HEK293T (cell line): ENCODE measurements at regions not wholly inside any gene's neighbourhood (a gene's known extent, or its start where the extent isn't known, plus 50 kb on each side); places are given as distances from the start of the nearest gene placed in this dataset.

Experiments used
- CTCF ChIA-PET: fragments of 350-600 bp; formaldehyde crosslinking; extraction: SDS; loops from one replicate; lab custom pipeline; 2021; ENCODE audit warnings: antibody characterized with exemption, inconsistent platforms; lab: Yijun Ruan, JAX
- POLR2A ChIA-PET: fragments of 350-600 bp; formaldehyde crosslinking; extraction: SDS; loops from one replicate; lab custom pipeline; 2020; ENCODE audit warnings: antibody characterized with exemption, inconsistent platforms; lab: Yijun Ruan, JAX
- DNase-seq: peaks from one replicate; pipeline ENCODE4 v3.0.0; 2012; ENCODE audit warnings: mixed read lengths; ENCODE audit errors: extremely low spot score
- ARNT ChIP-seq: fragments of 450-650 bp; IDR thresholded peaks from 2 replicates; pipeline ENCODE4 v1.6.1; 2017; ENCODE audit warnings: mild to moderate bottlenecking
- BHLHE40 ChIP-seq: fragments of 450-650 bp; IDR thresholded peaks from 2 replicates; pipeline ENCODE4 v1.6.1; 2016; ENCODE audit warnings: mild to moderate bottlenecking, moderate library complexity, borderline replicate concordance
- CTBP1 ChIP-seq: fragments of 450-650 bp; IDR thresholded peaks from 2 replicates; pipeline ENCODE4 v1.6.1; 2016; ENCODE audit warnings: borderline replicate concordance
- ELF4 ChIP-seq: fragments of 450-650 bp; IDR thresholded peaks from 2 replicates; pipeline ENCODE4 v1.6.1; 2017; ENCODE audit warnings: antibody characterized with exemption
- FOXA1 ChIP-seq: fragments of 450-650 bp; IDR thresholded peaks from 2 replicates; pipeline ENCODE4 v1.6.1; 2016; ENCODE audit warnings: mild to moderate bottlenecking
- FOXK2 ChIP-seq: fragments of 450-650 bp; IDR thresholded peaks from 2 replicates; pipeline ENCODE4 v1.6.1; 2016; ENCODE audit warnings: mild to moderate bottlenecking
- FOXM1 ChIP-seq: fragments of 450-650 bp; IDR thresholded peaks from 2 replicates; pipeline ENCODE4 v1.6.1; 2017; ENCODE audit warnings: mild to moderate bottlenecking, borderline replicate concordance
- HDGF ChIP-seq: fragments of 450-650 bp; IDR thresholded peaks from 2 replicates; pipeline ENCODE4 v1.6.1; 2017; ENCODE audit warnings: antibody characterized with exemption, borderline replicate concordance
- L3MBTL2 ChIP-seq: fragments of 450-650 bp; conservative IDR thresholded peaks from 2 replicates; pipeline ENCODE4 v1.6.1; 2016; ENCODE audit warnings: mild to moderate bottlenecking
- LEF1 ChIP-seq: fragments of 450-650 bp; IDR thresholded peaks from 2 replicates; pipeline ENCODE4 v1.6.1; 2017; ENCODE audit warnings: mild to moderate bottlenecking, borderline replicate concordance
- NFRKB ChIP-seq: fragments of 450-650 bp; IDR thresholded peaks from 2 replicates; pipeline ENCODE4 v1.6.1; 2016; ENCODE audit warnings: mild to moderate bottlenecking, moderate library complexity
- SP1 ChIP-seq: fragments of 450-650 bp; IDR thresholded peaks from 2 replicates; pipeline ENCODE4 v1.6.1; 2017
- SUZ12 ChIP-seq: fragments of 450-650 bp; IDR thresholded peaks from 2 replicates; pipeline ENCODE4 v1.6.1; 2016; ENCODE audit warnings: mild to moderate bottlenecking
- TARDBP ChIP-seq: fragments of 450-650 bp; IDR thresholded peaks from 2 replicates; pipeline ENCODE4 v1.6.1; 2016
- ZNF384 ChIP-seq: fragments of 450-650 bp; IDR thresholded peaks from 2 replicates; pipeline ENCODE4 v1.6.1; 2016
- TF ChIP-seq, protein P1 (sequence below): fragments of 450-650 bp; IDR thresholded peaks from 2 replicates; pipeline ENCODE4 v1.6.1; 2016

GRCh38 chr5:100322483-100322882 lies 212.7 kb upstream of the FAM174A start:
- POLR2A ChIA-PET = no interaction called here
- no peak for DNase-seq
- TF ChIP-seq FOXK2 (no peak), TARDBP (no peak), ELF4 (no peak), NFRKB (no peak), CTBP1 (no peak), FOXM1 (no peak), SUZ12 (no peak), SP1 (no peak), LEF1 (no peak), HDGF (no peak), L3MBTL2 (no peak), FOXA1 (no peak), ARNT (no peak), ZNF384 (no peak), BHLHE40 (no peak)
- TF ChIP-seq, protein P1, sequence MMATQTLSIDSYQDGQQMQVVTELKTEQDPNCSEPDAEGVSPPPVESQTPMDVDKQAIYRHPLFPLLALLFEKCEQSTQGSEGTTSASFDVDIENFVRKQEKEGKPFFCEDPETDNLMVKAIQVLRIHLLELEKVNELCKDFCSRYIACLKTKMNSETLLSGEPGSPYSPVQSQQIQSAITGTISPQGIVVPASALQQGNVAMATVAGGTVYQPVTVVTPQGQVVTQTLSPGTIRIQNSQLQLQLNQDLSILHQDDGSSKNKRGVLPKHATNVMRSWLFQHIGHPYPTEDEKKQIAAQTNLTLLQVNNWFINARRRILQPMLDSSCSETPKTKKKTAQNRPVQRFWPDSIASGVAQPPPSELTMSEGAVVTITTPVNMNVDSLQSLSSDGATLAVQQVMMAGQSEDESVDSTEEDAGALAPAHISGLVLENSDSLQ = no peak
- CTCF ChIA-PET = no interaction called here

DNA sequence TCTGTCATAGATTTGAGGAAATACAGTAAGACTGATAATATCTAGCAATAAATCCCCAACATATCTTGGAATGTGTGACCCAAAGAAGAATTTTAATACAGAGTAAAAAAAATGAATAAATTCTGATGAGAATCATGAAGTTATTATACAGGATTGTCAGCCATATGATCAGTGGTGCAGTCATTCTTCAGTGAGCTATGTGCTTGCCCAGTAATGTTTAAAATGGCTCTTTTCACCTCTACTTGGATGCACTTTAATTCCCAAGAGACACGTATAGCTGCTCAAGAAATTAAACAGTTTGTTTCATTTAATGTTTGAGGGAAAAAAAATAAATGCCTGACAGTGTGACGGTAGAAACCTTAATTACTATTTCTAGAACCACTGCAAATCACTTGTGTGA lies 215.3 kb upstream of the FAM174A start:
- ChIA-PET CTCF (no interaction called here), POLR2A (no interaction called here)
- no peak for DNase-seq
- TF ChIP-seq NFRKB = no peak
- no peak for TF ChIP-seq BHLHE40
- no peak for TF ChIP-seq ZNF384
- TF ChIP-seq L3MBTL2 = no peak

DNA sequence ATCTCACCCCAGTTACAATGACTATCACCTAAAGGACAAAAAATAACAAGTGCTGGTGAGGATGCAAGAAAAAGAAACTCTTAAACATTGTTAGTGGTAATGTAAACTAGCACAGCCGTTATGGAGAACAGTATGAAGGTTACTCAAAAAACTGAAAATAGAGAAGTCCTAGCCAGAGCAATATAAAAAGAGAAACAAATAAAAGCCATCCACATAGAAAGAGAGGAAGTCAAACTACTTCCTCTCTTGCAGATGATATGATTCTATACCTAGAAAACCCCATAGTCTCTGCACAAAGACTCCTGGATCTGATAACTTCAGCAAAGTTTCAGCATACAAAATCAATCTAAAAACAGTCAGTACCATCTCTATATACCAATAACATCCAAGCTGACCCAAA lies 221.5 kb upstream of the FAM174A start:
- ChIA-PET POLR2A (no interaction called here), CTCF (no interaction called here)
- TF ChIP-seq TARDBP (no peak), BHLHE40 (no peak), FOXA1 (no peak), ELF4 (no peak)
- no peak for DNase-seq

DNA sequence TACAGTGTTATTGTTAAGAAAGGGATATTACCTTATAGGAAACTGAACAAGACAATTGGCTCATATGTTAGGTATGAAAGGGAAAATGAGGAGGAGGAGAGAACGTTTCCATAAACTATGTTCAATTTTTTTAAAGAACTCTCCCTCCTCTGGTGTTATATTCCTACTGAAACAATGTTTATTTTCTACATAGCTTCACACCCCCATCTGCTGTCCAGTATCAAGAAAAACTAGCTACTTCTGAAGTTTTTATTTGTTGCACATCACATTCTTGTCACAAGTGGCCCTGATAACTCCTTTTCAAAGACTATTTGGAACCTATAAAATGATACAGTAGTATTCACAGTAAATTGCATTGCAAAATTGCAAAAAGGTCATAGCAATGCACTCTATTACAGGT lies 223.4 kb upstream of the FAM174A start:
- DNase-seq = no peak
- TF ChIP-seq L3MBTL2 = no peak
- TF ChIP-seq HDGF = no peak
- no peak for TF ChIP-seq SUZ12
- TF ChIP-seq NFRKB = no peak
- no peak for TF ChIP-seq FOXA1
- TF ChIP-seq, protein P1 = no peak
- TF ChIP-seq SP1 = no peak
- ChIA-PET POLR2A (no interaction called here), CTCF (no interaction called here)

- DNase-seq = no peak
- POLR2A ChIA-PET = no interaction called here
- CTCF ChIA-PET = no interaction called here
- TF ChIP-seq FOXA1 (no peak), LEF1 (no peak), SUZ12 (no peak), ZNF384 (no peak)
These were observed 229.2 kb upstream of the FAM174A start for GRCh38 chr5:100306000-100306399.

DNA sequence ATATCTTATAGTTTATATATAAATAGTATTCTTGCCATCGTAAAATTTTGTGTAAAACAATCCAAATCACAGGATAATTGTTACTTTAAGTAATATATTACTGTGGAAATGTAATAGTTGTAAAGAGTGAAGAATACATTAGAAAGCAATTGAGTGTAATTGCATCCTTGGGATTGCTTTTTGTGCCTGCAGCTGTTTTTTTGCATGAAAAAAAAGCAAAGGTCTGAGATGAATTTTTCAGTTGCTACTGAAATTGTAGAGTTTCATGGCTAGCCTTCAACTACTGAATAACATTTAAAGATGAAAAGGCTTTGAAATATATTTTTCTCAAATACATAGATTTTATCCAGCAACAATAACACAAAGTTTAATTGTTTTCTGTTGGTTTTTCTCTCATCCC lies 232.0 kb upstream of the FAM174A start:
- POLR2A ChIA-PET = no interaction called here

GRCh38 chr5:100299261-100299660 lies 235.9 kb upstream of the FAM174A start:
- ChIA-PET CTCF (no interaction called here), POLR2A (no interaction called here)
- TF ChIP-seq LEF1 (no peak), NFRKB (no peak), ARNT (no peak), TARDBP (no peak), BHLHE40 (no peak), L3MBTL2 (no peak), ZNF384 (no peak), FOXA1 (no peak), SP1 (no peak), FOXK2 (no peak), FOXM1 (no peak)
- TF ChIP-seq, protein P1 = no peak
- no peak for DNase-seq

More for the DNA sequence above, 232.0 kb upstream of the FAM174A start:
- CTCF ChIA-PET = no interaction called here
- TF ChIP-seq ZNF384 = no peak
- no peak for TF ChIP-seq FOXK2
- TF ChIP-seq L3MBTL2 = no peak
- TF ChIP-seq FOXM1 = no peak
- TF ChIP-seq TARDBP = no peak
- no peak for TF ChIP-seq ELF4
- TF ChIP-seq HDGF = no peak
- no peak for TF ChIP-seq CTBP1
- no peak for TF ChIP-seq ARNT
- no peak for TF ChIP-seq SUZ12
- TF ChIP-seq, protein P1 = no peak
- no peak for TF ChIP-seq FOXA1
- no peak for TF ChIP-seq NFRKB
- TF ChIP-seq SP1 = no peak
- no peak for TF ChIP-seq BHLHE40
- DNase-seq = no peak
